K562 (cell line): ENCODE measurements at regions not wholly inside any gene's neighbourhood (a gene's known extent, or its start where the extent isn't known, plus 50 kb on each side); places are given as distances from the start of the nearest gene placed in this dataset.

ENCODE experiments used
- E2F5 ChIP-seq: sonication (generic); formaldehyde crosslinking; IDR thresholded peaks from 2 replicates; pipeline ENCODE4 v1.8.0; 2022; ENCODE audit warnings: mild to moderate bottlenecking, missing genetic modification reagents
- ETV6 ChIP-seq, 3 experiments: fragments of 150-350 bp in 1 of 3; sonication (generic) in 1 of 3; formaldehyde crosslinking in 1 of 3; IDR thresholded peaks; 2 replicates each; pipeline versions ENCODE4 v1.6.1 to v1.8.0; 2014 to 2022; ENCODE audit warnings: borderline replicate concordance in 2 of 3, low read depth in 2 of 3, antibody characterized with exemption in 1 of 3, low read length in 1 of 3, mild to moderate bottlenecking in 1 of 3, missing genetic modification reagents in 1 of 3
- HSF4 ChIP-seq: fragments of 250-450 bp; sonication (Bioruptor Pico); IDR thresholded peaks from 2 replicates; pipeline ENCODE4 v2.1.2; 2022; ENCODE audit warnings: mild to moderate bottlenecking, moderate library complexity, borderline replicate concordance
- RBM39 ChIP-seq: fragments of 200-400 bp; formaldehyde crosslinking; optimal IDR thresholded peaks from 2 replicates; pipeline ENCODE3; 2018; ENCODE audit warnings: low read depth, low read length
- U2AF2 ChIP-seq: fragments of 200-400 bp; formaldehyde crosslinking; optimal IDR thresholded peaks from 2 replicates; pipeline ENCODE3; 2017; ENCODE audit warnings: low read depth, mild to moderate bottlenecking, low read length
- ZC3H11A ChIP-seq: IDR thresholded peaks from 2 replicates; pipeline ENCODE4 v1.6.1; 2012; ENCODE audit warnings: low read depth, low read length, improper control_type of control experiment
- ZFP1 ChIP-seq: fragments of 450-650 bp; formaldehyde crosslinking; IDR thresholded peaks from 2 replicates; pipeline ENCODE4 v1.4.0; 2020; ENCODE audit warnings: mild to moderate bottlenecking, mixed read lengths
- ZNF224 ChIP-seq: sonication (generic); formaldehyde crosslinking; IDR thresholded peaks from 2 replicates; pipeline ENCODE4 v1.8.0; 2022; ENCODE audit warnings: mild to moderate bottlenecking, missing genetic modification reagents
- ZNF589 ChIP-seq: fragments of 200-800 bp; sonication (Bioruptor generic); IDR thresholded peaks from 2 replicates; pipeline ENCODE4 v1.6.1; 2016; ENCODE audit warnings: low read depth, missing genetic modification characterization, missing compliant biosample characterization
- ZNF609 ChIP-seq: sonication (generic); formaldehyde crosslinking; IDR thresholded peaks from 2 replicates; pipeline ENCODE4 v1.8.1; 2023; ENCODE audit warnings: missing genetic modification reagents, mild to moderate bottlenecking, borderline replicate concordance
- TF ChIP-seq, protein P1 (sequence below): sonication (generic); formaldehyde crosslinking; IDR thresholded peaks from 2 replicates; pipeline ENCODE4 v1.8.0; 2022; ENCODE audit warnings: mild to moderate bottlenecking, missing genetic modification reagents, borderline replicate concordance
- TF ChIP-seq, protein P2 (sequence below), 2 experiments: fragments of 450-650 bp; conservative IDR thresholded peaks; 2 replicates each; pipeline ENCODE4 v1.6.1; 2017; ENCODE audit warnings: mild to moderate bottlenecking in 2 of 2, moderate library complexity in 2 of 2
- TF ChIP-seq, protein P3 (sequence below): IDR thresholded peaks from 2 replicates; pipeline ENCODE4 v1.6.1; 2016; ENCODE audit warnings: missing genetic modification characterization, missing compliant biosample characterization

DNA sequence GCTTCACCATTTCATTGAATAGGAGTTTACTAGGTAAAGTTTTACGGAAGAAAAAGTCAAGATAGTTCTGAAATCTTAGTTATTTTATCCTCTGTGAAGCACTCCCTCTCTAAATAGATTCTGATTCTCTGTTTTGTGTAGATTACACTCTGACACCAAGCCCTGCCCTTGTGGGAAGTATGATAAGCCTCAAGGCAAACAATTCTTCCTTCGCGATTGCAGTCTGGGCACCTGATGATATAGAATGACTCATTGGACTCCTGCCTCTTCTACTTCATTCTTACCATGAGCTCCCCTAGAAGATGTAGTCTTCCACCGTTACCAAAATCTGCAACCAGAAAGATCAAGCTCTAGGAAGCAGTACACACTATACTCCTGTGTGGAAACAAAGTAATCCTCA, 626.9 kb upstream of the PTGER4 start (continued):
- TF ChIP-seq E2F5 (no peak), ZNF224 (CRISPR knock-in tag) (no peak), ZC3H11A (no peak), ZNF609 (CRISPR knock-in tag) (no peak), RBM39 (no peak), HSF4 (CRISPR knock-in tag) (no peak), ZNF589 (CRISPR knock-in tag) (no peak), U2AF2 (no peak), ZFP1 (no peak), ETV6 (IDR thresholded peaks at IDR 0.05; ENCODE audit: borderline replicate concordance in 1 of 2, low read depth in 2 of 2, low read length in 1 of 2) (no peak), ETV6 (CRISPR knock-in tag; IDR thresholded peaks at IDR 0.05; ENCODE audit: borderline replicate concordance) (no peak)
- TF ChIP-seq, protein P1, sequence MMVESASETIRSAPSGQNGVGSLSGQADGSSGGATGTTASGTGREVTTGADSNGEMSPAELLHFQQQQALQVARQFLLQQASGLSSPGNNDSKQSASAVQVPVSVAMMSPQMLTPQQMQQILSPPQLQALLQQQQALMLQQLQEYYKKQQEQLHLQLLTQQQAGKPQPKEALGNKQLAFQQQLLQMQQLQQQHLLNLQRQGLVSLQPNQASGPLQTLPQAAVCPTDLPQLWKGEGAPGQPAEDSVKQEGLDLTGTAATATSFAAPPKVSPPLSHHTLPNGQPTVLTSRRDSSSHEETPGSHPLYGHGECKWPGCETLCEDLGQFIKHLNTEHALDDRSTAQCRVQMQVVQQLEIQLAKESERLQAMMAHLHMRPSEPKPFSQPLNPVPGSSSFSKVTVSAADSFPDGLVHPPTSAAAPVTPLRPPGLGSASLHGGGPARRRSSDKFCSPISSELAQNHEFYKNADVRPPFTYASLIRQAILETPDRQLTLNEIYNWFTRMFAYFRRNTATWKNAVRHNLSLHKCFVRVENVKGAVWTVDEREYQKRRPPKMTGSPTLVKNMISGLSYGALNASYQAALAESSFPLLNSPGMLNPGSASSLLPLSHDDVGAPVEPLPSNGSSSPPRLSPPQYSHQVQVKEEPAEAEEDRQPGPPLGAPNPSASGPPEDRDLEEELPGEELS = no peak
- TF ChIP-seq, protein P2, sequence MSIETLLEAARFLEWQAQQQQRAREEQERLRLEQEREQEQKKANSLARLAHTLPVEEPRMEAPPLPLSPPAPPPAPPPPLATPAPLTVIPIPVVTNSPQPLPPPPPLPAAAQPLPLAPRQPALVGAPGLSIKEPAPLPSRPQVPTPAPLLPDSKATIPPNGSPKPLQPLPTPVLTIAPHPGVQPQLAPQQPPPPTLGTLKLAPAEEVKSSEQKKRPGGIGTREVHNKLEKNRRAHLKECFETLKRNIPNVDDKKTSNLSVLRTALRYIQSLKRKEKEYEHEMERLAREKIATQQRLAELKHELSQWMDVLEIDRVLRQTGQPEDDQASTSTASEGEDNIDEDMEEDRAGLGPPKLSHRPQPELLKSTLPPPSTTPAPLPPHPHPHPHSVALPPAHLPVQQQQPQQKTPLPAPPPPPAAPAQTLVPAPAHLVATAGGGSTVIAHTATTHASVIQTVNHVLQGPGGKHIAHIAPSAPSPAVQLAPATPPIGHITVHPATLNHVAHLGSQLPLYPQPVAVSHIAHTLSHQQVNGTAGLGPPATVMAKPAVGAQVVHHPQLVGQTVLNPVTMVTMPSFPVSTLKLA (conservative IDR thresholded peaks at IDR 0.05) = no peak
- TF ChIP-seq, protein P3, sequence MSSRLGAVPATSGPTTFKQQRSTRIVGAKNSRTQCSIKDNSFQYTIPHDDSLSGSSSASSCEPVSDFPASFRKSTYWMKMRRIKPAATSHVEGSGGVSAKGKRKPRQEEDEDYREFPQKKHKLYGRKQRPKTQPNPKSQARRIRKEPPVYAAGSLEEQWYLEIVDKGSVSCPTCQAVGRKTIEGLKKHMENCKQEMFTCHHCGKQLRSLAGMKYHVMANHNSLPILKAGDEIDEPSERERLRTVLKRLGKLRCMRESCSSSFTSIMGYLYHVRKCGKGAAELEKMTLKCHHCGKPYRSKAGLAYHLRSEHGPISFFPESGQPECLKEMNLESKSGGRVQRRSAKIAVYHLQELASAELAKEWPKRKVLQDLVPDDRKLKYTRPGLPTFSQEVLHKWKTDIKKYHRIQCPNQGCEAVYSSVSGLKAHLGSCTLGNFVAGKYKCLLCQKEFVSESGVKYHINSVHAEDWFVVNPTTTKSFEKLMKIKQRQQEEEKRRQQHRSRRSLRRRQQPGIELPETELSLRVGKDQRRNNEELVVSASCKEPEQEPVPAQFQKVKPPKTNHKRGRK (tag) = no peak
